GM18870 (cell line): ENCODE measurements at regions not wholly inside any gene's neighbourhood (a gene's known extent, or its start where the extent isn't known, plus 50 kb on each side); places are given as distances from the start of the nearest gene placed in this dataset.

Experiments
- ATAC-seq: cut with Tn5 transposase; IDR thresholded peaks from one replicate; pipeline ENCODE4 v1.9.1; 2021; ENCODE audit warnings: moderate library complexity; ENCODE audit not compliant: unreplicated experiment

GRCh38 chr9:88732128-88732527 lies 197.2 kb downstream of the NXNL2 start:
- no peak for ATAC-seq

- no peak for ATAC-seq
Observed at GRCh38 chr9:88733651-88734421, 198.9 kb downstream of the NXNL2 start.

DNA sequence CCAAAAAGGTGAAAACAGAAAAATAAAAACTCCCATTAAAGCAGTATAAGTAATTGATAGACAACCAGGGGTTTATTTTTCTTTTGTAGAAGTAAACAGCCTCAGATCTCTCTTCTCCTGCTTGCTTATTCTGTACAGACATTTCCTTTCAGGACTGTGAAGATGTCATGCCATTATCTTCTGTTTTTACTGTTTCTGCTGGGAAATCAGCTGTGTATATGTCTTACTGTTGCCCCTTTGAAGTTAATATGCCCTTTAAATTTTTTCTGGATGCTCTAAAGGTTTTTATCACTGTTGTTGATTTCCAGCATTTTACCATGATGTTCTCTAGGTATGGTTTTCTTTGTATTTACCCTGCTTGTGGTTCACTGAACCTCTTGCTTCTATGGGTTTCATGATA lies 199.5 kb downstream of the NXNL2 start:
- ATAC-seq: no peak

DNA sequence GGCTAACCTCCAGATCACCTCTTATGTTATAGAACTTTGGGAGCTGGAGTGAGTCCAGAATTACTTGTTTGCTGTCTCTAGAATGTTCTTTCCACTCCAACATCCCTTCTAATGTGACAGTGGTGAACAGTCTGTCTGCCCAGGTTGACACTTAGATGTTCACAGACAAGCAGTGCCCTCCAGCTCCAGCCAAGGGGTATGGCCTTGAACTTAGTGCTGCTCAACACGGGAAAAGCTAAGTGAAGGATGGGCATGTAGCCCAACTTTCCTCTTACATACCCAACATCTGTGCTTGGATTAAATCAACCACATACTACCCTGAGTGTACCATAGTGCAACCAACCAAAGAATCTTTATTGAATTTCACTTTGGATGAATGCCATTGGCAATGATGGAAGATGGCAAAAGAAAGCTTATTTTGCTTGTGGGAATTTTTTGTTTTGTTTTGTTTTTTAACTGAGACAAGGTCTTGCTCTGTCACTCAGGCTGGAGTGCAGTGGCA lies 201.2 kb downstream of the NXNL2 start:
- no peak for ATAC-seq

GRCh38 chr9:88737031-88737430 lies 202.1 kb downstream of the NXNL2 start:
- ATAC-seq: no peak

GRCh38 chr9:88737876-88738275 lies 202.9 kb downstream of the NXNL2 start:
- no peak for ATAC-seq

GRCh38 chr9:88738709-88739108 lies 203.7 kb downstream of the NXNL2 start:
- no peak for ATAC-seq

GRCh38 chr9:88739373-88739772 lies 204.4 kb downstream of the NXNL2 start:
- ATAC-seq: no peak

GRCh38 chr9:88740844-88741243 lies 205.9 kb downstream of the NXNL2 start:
- ATAC-seq: no peak

GRCh38 chr9:88741335-88741734 lies 206.4 kb downstream of the NXNL2 start:
- no peak for ATAC-seq

DNA sequence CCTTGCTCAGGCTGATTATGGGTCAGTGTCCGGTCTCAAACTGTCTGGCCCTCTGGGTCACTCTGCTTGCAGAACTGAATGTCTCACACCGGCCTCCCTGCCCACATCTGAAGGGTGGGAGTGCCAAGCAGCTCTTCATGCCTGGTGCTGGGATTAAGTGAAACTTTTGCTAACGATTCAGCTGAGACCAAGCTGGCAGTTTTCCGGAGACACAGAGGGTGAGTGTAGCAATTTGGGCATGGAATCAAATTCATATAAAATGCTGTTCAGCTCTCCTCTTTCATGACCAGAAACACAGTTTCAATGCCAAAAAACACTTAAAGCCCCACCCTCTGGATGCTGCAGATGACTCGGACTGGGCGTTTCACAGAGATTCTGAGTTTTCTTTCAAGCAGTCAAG lies 207.5 kb downstream of the NXNL2 start:
- no peak for ATAC-seq

DNA sequence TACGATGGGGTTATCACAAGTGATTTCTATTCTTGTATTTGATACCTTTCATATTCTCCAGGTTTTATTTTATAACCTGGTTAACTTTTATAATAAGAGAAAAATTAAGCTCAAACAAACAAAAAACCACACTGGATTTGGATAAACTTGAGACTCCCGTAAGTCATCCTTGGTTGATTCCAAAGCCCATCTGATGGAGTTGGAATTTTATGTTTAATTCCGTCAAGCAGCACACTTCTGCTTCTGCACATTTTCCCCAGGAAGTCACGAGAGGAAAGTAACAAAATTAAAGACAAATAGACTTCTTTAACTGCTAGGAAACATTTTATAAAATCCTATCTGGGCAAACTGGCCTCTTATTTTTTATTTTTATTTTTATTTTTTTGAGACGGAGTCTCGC lies 207.9 kb downstream of the NXNL2 start:
- no peak for ATAC-seq

DNA sequence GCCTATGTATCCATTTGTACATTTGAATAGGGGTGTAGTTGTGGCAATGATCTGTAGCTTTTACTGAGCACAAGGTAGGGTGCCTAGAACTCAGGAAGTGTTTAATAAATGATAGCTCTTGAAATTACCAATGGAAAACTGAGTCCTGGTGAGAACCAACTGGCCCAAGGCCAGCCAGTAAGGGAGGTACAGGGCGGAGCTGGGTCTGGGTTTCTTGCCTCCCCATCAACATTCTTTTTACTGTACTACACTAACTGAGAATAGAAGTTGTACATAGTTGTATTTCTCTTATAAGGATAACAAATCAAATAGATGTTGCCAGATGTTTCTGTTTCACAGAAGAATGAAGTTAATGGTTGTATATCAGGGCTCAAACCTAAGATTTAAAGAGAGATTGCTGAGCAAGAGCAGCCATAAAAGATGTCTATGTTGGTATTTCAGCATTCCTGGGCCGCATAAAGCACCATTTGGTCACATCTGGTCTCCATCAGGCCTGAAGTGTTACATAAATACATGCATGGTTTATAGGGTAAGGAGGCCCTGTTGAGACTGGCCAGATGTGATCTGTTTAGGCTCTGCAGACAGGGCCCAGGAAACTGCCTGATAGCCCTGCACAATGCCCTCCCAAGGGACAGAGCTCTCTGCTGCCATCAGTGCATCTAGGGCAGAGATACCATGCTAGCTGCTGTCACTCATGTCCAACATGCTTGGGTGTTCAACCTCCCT lies 210.5 kb downstream of the NXNL2 start:
- ATAC-seq: no peak

DNA sequence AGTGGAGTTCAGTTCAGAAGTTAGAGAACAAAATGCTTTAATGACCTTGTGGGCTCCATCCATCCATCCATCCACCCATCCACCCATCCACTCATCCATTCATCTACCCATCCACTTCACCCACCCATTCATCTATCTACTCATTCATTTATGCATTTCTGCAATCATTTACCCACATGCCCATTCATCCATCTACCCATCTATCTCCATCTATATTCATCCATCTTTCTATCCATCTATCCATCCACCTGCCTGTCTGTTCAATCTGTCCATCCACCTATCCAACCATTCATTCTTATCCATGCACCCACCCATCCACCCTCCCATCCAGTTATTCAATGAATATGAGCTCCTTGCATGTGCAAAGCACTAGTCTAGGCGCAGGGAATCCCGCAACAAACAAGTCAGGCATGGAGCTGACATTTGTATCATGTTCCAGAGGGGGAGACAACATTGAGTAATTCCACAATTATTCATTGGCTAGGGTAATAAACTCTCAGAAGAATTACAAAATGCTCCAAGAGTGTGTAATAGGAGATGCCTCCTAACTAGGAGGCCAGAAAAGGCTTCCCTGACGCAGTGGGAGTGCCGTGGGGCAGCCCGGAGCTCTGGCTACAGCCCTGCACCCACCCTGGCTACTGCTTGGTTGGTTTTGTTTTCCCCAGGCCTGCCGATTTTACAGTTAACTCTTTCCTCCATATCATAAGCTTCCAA lies 211.2 kb downstream of the NXNL2 start:
- no peak for ATAC-seq

GRCh38 chr9:88746743-88747398 lies 211.9 kb downstream of the NXNL2 start:
- ATAC-seq: no peak

GRCh38 chr9:88747768-88748167 lies 212.8 kb downstream of the NXNL2 start:
- no peak for ATAC-seq

DNA sequence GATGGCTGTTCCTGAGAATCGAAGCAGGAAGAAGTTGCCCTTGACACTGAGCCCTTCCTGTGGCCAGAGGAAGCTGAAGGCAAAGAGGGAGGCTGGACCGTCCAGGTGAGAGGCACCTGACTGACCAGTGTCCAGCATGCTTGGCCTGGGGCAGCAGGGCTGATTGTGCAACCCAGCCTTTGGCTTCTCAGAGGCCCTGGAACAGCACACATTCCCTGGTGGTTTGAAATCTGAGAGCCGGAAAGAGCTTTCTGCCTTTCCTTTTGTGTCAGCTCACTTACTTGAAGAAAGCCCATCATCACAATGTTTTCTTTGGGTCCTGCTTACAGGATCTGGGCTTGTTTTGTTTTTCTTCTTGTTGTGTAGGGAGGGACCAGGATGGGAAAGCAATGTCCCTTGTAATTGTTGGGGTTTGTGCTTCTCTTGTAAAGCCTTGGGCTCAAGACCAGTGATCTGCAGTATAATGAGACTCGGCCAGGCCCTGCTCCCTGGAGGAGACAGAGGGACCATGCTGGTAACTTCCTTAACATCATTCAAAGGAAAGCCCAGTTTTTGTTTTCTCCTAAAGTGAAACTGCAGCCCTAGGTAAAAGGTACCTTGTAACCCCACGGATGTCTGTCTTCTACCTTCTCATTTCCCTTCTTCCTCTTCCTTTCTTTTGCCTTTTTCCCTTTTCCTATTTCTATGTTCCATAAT lies 213.7 kb downstream of the NXNL2 start:
- no peak for ATAC-seq

DNA sequence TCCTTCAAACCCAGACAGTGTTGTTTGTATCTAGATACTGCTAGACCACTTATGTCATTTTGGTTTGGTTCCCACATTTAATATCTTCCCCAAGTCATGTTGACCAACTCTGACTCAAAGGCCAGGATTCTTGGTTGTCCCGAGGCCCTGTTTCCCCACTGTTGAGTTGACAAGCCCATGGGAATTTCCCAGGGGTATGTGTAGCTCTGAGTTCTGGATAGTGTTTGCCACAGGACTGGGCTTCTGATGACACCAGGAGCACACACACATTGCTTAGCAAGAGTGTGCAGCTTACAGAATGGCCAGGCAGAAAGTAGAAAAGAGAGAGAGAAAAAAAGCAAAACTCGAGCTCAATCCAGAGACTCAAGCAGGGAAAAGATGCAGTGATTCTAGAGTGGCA lies 214.4 kb downstream of the NXNL2 start:
- no peak for ATAC-seq

- no peak for ATAC-seq
Observed at GRCh38 chr9:88750832-88751360, 215.9 kb downstream of the NXNL2 start.

DNA sequence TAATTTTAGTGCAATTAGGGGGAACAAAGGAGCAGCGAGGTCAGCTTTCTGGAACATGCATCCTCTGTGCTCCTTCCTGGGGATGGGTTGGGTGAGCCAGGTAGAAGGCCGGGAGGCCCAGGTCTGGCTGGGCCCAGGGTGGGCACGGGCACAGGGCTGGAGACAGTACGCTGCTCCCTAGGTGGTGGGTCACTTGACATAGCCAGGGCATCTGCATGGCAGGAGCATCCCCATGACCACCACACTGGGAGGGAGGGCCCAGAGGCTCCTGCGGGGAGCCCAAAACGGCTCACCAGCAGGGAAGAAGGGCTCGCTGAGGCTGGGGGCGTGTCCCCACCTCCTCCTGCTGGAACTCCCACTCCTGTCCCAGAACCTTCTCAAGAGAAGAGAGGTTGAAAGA lies 216.8 kb downstream of the NXNL2 start:
- no peak for ATAC-seq
